T-helper 2 cell (primary cell): ENCODE measurements at regions not wholly inside any gene's neighbourhood (a gene's known extent, or its start where the extent isn't known, plus 50 kb on each side); places are given as distances from the start of the nearest gene placed in this dataset.

ENCODE experiments used
- DNase-seq, 5 experiments: peaks; one replicate each; pipeline versions ENCODE4 v3.0.0 to v3.0.0-alpha.2; 2012 to 2022

DNA sequence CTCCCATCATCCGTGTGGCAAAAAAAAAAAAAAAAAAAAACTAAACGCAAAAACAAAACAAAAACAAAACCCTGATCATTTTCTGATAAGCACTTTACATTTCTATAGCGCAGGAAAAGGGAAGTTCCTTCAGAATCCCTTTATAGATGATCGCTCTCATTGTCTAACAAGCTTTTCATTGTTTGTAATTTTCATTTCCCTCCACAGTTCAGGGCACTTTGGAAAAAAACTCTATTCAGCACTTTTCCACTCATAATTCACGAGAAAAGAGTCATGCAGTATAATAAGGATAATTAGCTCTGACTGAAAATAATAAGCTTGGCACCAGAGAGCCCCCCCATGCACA, 89.4 kb upstream of the ATXN1 start:
- DNase-seq: no peak

DNA sequence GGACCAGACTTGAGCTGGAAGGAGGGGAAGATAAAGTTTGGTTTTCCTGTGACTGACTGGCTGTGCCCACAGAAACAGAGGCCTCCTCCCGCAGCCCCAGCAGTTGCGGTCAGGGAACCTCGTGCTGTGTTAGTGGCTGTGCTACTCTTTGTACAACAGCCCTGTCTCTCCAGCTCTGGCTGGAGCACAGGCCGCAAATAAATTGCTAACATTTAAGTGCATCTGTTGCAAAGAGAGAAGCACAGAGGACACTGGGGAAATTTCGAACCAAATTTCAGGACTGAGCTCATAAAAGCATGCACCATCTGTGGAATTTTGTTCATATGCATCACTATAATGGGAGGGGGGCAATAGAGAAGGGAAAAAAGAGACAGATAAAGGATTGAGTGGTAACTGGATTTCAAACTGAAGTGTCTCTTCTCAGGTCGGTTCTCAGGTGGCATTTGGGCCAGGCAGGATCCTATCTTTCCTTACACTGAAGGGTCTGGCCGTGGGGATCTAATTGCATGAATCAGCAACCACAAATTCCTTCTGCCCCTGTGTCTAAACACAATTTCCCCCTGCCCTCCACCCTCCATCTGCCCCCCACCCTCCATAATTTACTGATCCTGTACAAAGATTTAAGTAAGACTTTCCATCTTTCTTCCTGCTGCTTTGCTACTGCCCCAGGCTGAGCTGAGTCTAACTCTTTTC, 88.9 kb upstream of the ATXN1 start:
- DNase-seq: no peak

DNA sequence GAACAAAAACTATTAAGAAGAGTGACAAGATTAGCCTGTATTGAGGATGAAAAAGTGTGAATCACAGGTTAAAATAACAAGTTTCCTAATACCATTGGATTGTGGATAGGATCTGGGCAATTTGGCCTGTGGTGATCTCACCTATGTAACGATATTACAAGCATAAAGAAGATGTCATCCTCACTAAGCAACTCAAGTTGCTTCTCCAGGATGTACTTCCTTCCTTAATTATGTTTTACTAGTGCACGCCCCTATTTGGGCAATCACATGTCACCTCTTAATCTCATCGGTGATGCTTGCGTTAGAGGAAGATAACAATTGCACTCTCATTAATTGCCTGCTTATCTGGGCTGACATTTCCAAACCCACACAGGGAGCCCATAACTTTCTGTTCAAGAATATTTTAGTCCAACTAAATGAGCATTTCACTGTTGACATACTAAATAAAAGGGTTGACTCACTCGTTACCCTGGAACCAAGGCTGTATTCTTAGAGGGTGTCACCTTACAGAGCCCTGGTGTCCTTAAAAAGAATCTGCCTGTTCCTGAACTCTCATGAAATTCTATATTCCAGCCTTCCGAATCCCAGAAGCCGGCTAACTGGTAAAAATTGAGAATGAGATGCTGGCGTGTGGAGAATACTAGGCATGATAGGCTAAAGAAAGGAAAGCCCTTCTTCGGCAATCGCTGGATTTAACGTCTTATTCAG, 88.2 kb upstream of the ATXN1 start:
- DNase-seq: peak in 1 of 5 experiments; percentile 47

DNA sequence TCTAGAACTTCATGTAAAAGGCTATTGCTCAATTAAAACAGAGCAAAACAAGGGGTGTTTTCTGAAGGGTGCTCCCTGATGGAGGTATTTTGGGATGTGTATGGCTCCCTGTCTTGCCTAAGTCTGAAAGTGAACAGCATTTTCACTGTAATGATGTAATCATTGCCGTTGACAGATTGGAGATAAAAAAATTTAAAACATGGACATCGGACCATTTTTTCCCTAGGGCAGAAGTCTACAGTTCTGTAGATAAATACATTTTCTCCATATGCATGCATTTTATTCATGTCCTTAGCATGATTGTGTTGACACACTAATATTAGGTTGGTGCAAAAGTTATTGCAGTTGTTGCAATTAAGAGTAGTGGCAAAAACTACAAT, 85.1 kb upstream of the ATXN1 start:
- no peak for DNase-seq

DNA sequence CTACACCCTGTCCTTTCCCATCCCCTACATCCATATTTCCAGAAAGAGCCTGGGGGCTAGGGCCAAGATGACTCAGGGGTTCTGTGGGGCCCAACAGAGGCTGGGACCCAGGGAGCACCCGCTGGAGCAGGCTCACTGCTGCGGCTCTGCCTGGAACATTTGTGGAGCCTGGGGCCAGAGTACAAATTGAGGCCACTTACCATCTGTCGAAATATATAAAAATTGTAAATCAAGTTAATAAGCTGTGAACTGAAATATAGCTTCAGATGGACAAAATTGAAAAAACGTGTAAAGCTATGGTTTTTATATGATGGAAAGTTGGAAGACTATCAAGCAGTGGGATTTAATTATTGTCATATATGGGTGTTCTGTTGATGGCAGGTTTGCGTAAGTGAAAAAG, 82.9 kb upstream of the ATXN1 start:
- no peak for DNase-seq

DNA sequence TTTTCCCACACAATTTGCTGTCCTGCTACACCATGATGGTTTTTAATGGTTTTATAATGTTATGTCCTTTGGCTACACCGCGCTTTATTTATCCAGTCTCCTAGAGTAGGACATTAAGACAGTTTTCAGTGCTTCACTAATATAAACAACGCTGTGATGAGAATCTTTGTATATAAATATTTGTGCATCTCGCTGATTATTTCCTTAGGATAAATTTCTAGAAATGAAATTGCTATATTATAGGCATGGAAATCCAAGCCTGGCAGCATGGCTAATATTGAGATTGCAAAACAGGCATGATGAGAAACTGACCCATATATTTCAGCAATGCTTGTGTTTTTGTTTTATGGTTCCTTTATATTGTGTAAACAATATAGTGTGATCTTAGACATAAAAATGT, 81.4 kb upstream of the ATXN1 start:
- DNase-seq: no peak

DNA sequence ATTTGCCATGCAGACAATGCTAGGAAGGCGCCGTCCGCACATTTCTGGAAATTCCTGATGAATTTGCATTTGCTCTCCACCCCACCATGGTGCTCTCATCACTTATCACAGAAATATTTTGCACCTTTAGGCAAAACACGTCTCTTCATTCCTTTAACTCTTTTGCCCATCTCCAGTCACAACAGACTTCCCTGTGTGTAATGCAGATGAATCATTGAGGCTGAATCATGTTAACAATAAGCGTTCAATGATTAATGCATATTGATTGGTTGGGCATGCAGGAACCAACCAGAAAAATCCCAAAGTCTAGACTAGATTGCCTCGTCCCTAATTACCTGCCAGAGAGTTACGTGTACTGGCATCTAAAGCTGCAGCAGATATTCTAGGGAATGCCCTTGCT, 80.0 kb upstream of the ATXN1 start:
- DNase-seq: no peak

DNA sequence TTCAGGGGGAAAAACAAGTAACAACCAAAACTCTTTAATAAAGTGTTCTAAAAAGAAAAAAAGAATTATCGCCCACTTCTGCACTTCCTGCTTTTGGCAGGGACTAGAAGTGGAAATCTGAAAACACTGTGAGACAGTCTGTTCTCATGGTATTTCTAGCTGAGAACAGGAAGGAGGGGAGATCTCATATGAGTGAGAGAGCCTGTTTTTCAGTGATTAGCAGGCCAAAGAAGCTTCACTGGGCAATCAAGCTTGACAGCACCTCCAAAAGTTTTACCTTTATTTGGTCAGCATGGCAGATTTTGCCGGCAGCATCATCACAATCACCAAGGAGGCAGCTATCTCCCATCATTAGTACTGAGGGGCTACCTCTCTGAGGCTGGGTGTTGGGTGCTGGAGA, 79.5 kb upstream of the ATXN1 start:
- no peak for DNase-seq

DNA sequence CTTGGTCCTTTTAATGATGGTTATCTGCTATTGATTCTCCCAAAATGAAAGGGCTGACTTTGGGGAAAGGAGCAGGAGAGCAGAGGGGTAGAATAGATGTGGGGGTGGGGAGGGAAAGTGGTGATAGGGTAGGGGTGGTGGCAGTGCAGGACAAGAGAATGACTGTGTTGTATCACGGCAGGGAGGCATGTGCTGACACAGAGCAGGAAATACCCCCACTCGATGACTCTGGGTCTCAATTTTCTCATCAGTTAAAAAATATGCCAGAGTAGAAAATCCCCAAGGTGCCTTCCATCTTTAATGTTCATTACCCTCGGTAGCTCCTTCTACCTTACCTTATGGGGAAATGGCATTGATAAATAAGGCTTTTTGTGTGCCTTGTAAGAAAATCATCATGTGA, 79.0 kb upstream of the ATXN1 start:
- DNase-seq: no peak

DNA sequence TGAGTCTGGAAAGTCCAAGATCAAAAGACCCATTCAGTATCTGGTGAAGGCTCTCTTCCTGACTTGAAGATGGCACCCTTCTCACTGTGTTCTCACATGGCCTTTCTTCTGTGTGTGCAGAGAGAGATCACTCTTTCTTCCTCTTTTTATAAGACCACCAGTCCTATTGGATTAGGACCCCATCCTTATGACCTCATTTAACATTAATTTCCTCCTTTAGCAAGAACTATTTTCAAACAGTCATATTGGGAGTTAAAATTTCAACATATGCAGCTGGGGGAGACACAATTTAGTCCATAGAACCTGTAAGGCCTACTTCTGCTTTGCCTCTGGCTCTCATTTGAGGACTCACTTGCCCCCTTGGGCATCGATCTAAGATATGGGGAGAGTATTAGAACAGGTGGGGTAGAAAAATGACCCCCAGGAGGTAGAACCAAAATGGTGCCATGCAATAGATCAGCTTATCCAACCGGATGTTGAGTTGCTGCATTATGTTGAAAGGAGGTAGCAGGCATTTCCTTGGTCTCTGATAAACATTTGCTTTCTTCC, 78.4 kb upstream of the ATXN1 start:
- no peak for DNase-seq

DNA sequence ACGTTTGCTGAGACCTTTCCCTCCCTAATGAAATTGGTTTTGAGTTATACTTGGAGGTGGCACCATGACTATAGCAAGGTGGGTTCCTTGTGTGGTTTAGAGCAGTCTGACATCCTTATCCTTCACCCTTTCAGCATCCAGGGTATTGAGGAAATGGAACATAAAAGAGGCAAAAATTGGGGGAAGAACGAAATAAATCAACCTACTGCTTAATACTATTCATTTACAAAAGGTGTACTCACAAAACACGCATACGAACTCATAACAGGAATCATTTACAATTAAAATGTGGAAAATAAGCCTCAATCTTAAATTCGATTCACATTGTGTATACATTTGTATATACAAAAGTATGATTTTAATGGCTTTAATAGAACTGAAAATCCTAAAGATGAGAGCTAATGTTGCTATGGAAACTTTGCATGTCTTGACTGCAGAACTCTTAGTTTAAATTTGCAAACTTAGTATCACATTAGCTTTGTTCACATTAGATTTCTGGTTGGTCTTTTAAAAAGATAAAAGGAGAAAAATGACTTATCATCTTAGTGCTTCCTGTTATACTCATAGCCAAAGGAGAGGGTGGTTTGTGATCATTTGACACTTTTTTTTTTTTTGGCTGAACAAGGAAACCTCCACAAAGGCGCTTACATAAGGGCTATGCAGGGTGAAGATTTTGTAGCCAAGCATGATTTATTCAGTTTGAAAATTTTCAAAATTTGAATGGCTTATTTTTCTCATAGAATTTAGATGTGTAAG, 76.1 kb upstream of the ATXN1 start:
- DNase-seq: peak in 2 of 5 experiments; percentile 9 to 84

DNA sequence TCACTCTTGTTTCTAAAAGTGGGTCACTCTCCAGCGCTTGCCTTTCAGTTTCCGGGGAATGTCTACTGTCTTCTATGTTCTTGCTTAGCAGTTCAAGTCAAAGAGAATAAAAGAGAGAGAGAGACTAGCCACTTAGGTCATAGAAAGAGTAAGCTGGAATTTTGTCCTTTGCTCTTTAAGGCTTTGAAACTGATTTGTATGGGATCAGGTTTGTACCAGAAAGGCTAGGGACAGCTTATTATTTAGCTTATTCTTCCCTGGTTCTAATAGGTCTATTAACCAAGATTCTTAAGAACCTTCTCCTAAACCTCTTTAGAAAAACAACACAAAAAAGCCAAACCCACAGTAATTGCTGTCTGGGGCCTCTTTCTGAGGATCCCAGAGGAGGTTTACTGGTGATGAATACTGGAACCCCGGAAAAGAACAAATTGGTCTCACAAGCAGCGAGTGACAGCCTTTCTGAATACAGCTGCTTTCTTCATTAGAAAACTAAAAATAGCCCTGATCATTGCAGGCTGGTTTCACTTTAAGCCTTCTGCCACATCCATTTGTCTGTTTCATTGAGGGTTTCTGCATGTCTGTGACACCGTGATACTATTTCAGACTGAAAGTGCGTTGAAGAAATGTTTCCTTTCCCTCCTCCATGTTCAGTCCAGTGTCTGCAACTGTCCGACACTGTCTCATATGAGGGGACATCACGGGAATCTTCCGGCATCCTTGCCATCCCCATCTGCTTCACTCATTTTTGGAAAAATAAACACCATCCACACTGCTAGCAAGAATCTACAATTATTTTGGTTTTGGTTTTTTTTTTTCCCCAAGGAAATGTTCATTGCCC, 75.1 kb upstream of the ATXN1 start:
- peak in 1 of 5 experiments; percentile 81 for DNase-seq

DNA sequence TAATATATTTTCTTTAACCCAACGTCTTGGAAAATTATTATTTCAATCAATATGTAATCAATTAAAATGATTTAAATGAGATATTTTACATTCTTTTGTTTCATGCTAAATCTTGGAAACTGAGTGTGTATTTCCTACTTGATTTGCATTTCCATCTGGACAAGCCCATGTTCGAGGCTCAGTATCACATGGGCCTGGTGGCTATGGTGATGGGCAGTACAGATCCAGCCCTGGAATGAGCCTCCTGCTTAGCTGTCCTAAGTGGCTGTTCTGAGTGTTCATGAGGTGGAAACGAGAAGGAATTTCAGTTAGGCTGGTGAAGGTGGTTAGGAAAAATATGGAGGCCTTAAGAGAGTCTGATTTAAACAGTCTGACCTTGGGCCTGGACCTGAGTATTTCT, 73.0 kb upstream of the ATXN1 start:
- no peak for DNase-seq

DNA sequence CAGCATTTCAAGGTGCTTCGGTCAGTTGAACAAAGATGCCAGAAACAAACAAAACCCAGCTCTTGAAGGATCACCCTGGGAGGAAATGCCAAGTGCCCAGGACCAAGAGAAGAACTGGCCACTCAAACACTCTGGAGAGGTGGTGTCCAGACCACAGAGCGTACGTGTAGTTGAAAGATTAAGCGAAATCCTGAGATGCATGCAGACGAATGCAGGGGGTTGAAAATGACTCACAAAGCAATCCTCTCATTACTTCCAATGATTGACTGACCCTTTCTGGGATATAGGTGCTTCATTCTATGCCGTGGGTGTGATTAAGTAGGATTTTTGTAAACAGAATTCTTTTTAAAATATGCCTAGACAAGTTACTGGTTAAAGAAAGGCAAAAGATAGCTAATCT, 71.5 kb upstream of the ATXN1 start:
- no peak for DNase-seq

DNA sequence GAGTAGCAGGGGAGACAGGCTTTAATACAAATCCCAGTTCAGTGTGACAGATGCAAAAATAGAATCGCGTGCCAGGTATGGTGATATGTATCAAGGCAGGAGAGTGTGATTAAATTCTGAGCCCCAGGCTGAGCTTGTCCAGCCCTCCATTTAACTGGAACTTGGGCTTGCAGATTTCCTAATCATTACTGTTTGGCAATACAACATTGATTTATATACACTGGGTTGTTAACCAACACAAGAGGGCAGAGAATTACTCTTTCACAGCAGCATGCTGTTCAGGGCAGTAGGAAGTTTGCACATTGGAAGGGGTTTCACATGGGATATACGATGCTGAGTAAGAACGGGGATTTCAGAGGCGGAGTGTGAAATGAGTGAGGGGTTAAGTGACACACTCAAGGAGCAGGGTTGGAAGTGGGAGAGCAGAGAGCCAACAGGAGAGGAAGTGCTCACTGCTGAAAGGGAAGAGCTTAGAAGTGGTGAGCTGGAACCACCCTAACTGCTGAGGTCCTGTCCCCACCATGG, 70.8 kb upstream of the ATXN1 start:
- no peak for DNase-seq

DNA sequence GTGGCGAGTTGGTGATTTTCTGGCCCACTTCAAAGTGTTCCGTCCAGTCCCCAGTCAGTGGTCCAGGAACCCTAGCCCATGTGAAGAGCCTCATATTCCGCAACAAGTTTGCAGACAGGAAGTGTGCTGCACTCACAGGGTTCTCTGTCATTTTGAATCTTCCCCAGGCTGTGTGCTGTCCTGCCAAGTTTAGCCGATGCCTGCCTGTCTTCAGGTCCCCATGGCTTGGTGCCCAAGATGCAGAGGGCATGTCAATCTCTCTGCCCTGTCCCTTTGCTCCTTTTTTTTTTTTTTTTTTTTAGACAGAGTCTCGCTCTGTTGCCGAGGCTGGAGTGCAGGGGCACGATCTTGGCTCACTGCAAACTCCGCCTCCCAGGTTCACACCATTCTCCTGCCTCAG, 69.9 kb upstream of the ATXN1 start:
- no peak for DNase-seq

DNA sequence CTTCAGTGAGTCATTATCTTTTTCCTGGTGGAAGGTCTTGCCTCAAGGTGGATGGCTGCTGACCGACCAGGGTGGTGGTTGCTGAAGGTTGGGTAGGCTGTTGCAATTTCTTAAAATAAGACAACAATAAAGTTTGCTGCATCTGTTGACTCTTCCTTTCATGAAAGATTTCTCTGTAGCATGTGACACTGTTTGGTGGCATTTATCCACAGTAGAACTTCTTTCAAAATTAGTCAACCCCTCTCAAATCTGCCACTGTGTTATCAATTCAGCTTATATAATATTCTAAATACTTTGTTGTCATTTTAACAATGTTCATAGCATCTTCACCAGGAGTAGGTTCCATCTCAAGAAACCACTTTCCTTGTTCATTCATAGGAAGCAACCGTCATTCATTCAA, 66.8 kb upstream of the ATXN1 start:
- DNase-seq: peak in 1 of 5 experiments; percentile 64

DNA sequence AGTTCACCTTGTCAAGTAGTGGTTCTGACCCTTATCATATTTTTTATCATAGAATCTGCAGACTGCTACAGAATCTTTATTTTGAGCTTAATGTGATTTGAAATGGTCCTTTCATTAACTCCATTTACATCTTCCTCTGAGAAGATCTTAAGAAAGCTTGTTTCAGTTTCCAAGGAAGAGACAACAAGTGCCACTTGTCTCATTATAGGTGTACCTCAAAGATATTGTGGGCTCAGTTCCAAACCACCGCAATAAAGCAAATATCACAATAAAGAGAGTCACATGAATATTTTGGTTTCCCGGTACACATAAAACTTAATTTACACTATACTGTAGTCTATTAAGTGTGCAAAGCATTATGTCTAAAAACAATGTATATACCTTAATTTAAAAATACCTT, 66.4 kb upstream of the ATXN1 start:
- DNase-seq: peak in 1 of 5 experiments; percentile 63

DNA sequence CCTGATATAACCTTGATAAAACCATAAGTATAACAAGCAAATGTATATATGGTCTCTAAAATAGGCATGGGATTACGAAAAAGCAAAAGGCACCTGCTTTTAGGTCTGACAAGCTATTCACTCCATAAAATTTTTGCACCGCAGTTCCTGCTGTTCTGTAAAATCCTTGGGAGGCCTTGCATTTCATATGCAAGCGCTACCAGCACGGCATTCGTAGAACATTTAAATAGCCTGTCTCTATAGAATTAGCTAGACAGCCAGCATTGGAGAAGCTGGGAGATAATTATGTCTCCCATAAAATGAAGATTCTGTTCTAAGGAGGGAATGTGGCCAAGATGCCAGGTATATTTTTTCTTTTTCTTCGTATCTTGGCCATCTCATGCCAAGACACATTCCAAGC, 64.5 kb upstream of the ATXN1 start:
- DNase-seq: no peak

DNA sequence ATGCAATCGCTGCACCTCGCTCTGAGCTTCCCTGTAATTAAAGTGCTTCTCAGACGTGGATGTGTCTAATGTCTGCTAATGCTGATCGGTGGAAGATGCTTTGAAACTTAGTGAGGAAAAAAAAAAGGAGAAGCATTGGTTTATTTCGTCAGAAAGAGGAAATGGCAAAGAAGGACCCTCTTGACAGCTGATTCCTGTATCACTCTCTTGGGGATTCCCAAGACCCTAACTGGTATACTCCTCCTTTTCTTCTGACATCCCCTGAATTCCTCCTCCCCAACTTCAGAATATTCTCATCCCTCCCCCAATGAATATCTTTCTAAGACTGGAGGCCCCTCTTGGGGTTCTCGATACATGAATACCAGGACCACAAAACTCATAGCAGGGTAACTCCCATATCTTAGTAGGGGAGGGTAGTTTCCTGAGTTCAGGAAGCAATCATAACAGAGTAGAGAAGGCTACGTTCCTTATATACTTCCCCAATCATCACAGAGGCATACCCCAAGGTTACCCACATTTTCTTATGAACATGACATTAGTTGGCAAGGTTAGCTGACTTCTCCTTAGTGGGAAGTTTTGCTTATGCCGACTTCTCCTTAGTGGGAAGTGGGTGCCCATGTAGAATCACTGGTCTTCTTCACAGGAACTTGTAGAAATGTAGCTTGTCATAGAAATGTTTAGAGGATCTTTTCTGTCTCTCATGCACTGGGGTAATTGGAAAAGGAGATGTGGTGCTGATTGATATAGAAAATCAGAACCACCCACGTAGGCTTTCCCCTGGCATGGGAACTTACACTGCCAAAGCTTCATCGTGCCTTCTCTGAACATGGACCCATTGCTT, 63.8 kb upstream of the ATXN1 start:
- no peak for DNase-seq

DNA sequence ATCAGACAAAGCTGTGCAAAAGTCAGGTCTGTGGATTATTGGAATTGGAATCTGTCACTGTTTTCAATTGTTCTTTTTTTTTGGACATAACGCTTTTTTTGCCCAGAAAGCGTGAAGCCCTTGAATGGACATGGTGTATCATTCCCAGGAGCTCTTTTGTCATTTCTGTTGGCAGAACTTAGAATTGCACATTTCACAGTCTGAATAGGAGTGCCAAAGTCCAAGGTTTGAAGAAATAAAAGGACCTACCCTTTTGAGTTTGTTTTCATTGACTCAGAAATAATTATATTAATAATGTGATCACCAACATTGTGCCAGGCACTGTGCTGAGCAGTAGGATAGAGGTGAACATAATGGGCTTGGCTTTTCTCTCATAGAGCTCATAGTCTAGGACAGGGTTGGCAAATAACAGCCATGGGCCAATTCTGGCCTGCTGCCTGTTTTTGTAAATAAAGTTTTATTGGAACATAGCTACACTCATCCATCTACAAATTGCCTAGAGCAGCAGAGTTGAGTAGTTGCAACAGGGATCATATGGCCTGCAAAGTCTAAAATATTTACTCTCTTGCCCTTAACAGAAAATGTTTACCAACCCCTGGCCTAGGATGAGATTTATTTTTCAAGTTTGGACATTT, 62.6 kb upstream of the ATXN1 start:
- DNase-seq: no peak
